Effector memory CD8-positive, alpha-beta T cell (primary cell): ENCODE measurements at regions not wholly inside any gene's neighbourhood (a gene's known extent, or its start where the extent isn't known, plus 50 kb on each side); places are given as distances from the start of the nearest gene placed in this dataset.

Experiments
- ATAC-seq: fragments of 150-1000 bp; cut with Tn5 transposase; replicated peaks from 2 replicates; pipeline ENCODE4 v1.10.0; 2021; ENCODE audit warnings: mild to moderate bottlenecking, moderate library complexity
- DNase-seq, 3 experiments: peaks; one replicate each; pipeline ENCODE4 v3.0.0; 2021
- H3K27ac Mint-ChIP-seq, 2 donors: one replicate each; pipeline ENCODE4 v1.8.0; 2022; ENCODE audit warnings: mild to moderate bottlenecking in 2 of 2, mixed read lengths in 2 of 2, moderate library complexity in 2 of 2
- H3K27me3 Mint-ChIP-seq, 2 donors: one replicate each; pipeline ENCODE4 v1.8.0; 2022; ENCODE audit warnings: mixed read lengths in 2 of 2
- H3K36me3 Mint-ChIP-seq: one replicate; pipeline ENCODE4 v1.8.0; 2022; ENCODE audit warnings: mild to moderate bottlenecking, moderate library complexity, mixed read lengths; ENCODE audit not compliant: insufficient read depth
- H3K4me1 Mint-ChIP-seq, 2 donors: one replicate each; pipeline ENCODE4 v1.8.0; 2022; ENCODE audit warnings: low read depth in 2 of 2, mixed read lengths in 2 of 2
- H3K4me3 Mint-ChIP-seq, 2 donors: one replicate each; pipeline ENCODE4 v1.8.0; 2022; ENCODE audit warnings: mild to moderate bottlenecking in 2 of 2, mixed read lengths in 2 of 2, moderate library complexity in 2 of 2
- H3K9me3 Mint-ChIP-seq, 2 donors: one replicate each; pipeline ENCODE4 v1.8.0; 2022; ENCODE audit warnings: mixed read lengths in 2 of 2

- no peak for ATAC-seq
Observed at GRCh38 chr9:78613006-78613405, 316.1 kb downstream of the PSAT1 start.

GRCh38 chr9:78614892-78615291, 318.0 kb downstream of the PSAT1 start:
- Mint-ChIP-seq H3K36me3 (no peaks in the 10 kb centered on the region), H3K27ac (no peak overlapping the region), H3K9me3 (peaks cover 0 to 3% of the 10 kb centered on the region in 2 donors), H3K27me3 (no peaks in the 10 kb centered on the region), H3K4me3 (no peak overlapping the region), H3K4me1 (no peaks in the 10 kb centered on the region)
- ATAC-seq, result no peak
- no peak for DNase-seq

More at GRCh38 chr9:78613006-78613405, 316.1 kb downstream of the PSAT1 start:
- Mint-ChIP-seq H3K9me3 (peaks cover 0 to 4% of the 10 kb centered on the region in 2 donors), H3K36me3 (no peaks in the 10 kb centered on the region), H3K27me3 (no peaks in the 10 kb centered on the region), H3K4me1 (no peaks in the 10 kb centered on the region), H3K27ac (no peak overlapping the region), H3K4me3 (no peak overlapping the region)
- no peak for DNase-seq

- H3K9me3 Mint-ChIP-seq, result peaks cover 0 to 3% of the 10 kb centered on the region in 2 donors
- no peak overlapping the region for H3K4me3 Mint-ChIP-seq
- ATAC-seq (no peak), DNase-seq (no peak)
- H3K4me1 Mint-ChIP-seq, result no peaks in the 10 kb centered on the region
- H3K36me3 Mint-ChIP-seq, result no peaks in the 10 kb centered on the region
- H3K27ac Mint-ChIP-seq, result no peak overlapping the region
- H3K27me3 Mint-ChIP-seq, result no peaks in the 10 kb centered on the region
Observed at GRCh38 chr9:78615372-78615771, 318.4 kb downstream of the PSAT1 start.

GRCh38 chr9:78618735-78619134, 321.8 kb downstream of the PSAT1 start:
- Mint-ChIP-seq H3K9me3 (peaks cover 0 to 5% of the 10 kb centered on the region in 2 donors), H3K36me3 (no peaks in the 10 kb centered on the region), H3K27me3 (no peaks in the 10 kb centered on the region), H3K27ac (no peak overlapping the region), H3K4me3 (no peak overlapping the region), H3K4me1 (no peaks in the 10 kb centered on the region)
- no peak for ATAC-seq
- DNase-seq, result no peak

- no peaks in the 10 kb centered on the region for H3K4me1 Mint-ChIP-seq
- H3K9me3 Mint-ChIP-seq, result peaks cover 0 to 3% of the 10 kb centered on the region in 2 donors
- ATAC-seq, result no peak
- no peak overlapping the region for H3K4me3 Mint-ChIP-seq
- H3K27me3 Mint-ChIP-seq, result no peaks in the 10 kb centered on the region
- H3K36me3 Mint-ChIP-seq, result no peaks in the 10 kb centered on the region
- no peak overlapping the region for H3K27ac Mint-ChIP-seq
- no peak for DNase-seq
Observed at GRCh38 chr9:78620303-78620702, 323.4 kb downstream of the PSAT1 start.

GRCh38 chr9:78620764-78621163, 323.8 kb downstream of the PSAT1 start:
- ATAC-seq (no peak), DNase-seq (no peak)
- Mint-ChIP-seq H3K27ac (no peak overlapping the region), H3K9me3 (peaks cover 0 to 3% of the 10 kb centered on the region in 2 donors), H3K36me3 (no peaks in the 10 kb centered on the region), H3K27me3 (no peaks in the 10 kb centered on the region), H3K4me3 (no peak overlapping the region), H3K4me1 (no peaks in the 10 kb centered on the region)

- ATAC-seq, result no peak
- H3K36me3 Mint-ChIP-seq, result no peaks in the 10 kb centered on the region
- H3K9me3 Mint-ChIP-seq, result peaks cover 0 to 5% of the 10 kb centered on the region in 2 donors
- no peaks in the 10 kb centered on the region for H3K27me3 Mint-ChIP-seq
- no peak for DNase-seq
- H3K4me1 Mint-ChIP-seq, result no peaks in the 10 kb centered on the region
- H3K27ac Mint-ChIP-seq, result no peak overlapping the region
- no peak overlapping the region for H3K4me3 Mint-ChIP-seq
Observed at GRCh38 chr9:78622126-78622525, 325.2 kb downstream of the PSAT1 start.

- H3K27ac Mint-ChIP-seq, result no peak overlapping the region
- ATAC-seq (no peak), DNase-seq (no peak)
- H3K27me3 Mint-ChIP-seq, result peaks cover 0 to 6% of the 10 kb centered on the region in 2 donors
- no peaks in the 10 kb centered on the region for H3K36me3 Mint-ChIP-seq
- peaks cover 5 to 7% of the 10 kb centered on the region in 2 donors for H3K9me3 Mint-ChIP-seq
- no peak overlapping the region for H3K4me3 Mint-ChIP-seq
- H3K4me1 Mint-ChIP-seq, result no peaks in the 10 kb centered on the region
Observed at GRCh38 chr9:78626971-78627370, 330.0 kb downstream of the PSAT1 start.

GRCh38 chr9:78630966-78631365, 334.0 kb downstream of the PSAT1 start:
- Mint-ChIP-seq H3K27ac (no peak overlapping the region), H3K4me3 (no peak overlapping the region), H3K36me3 (no peaks in the 10 kb centered on the region), H3K27me3 (peaks cover 0 to 9% of the 10 kb centered on the region in 2 donors), H3K4me1 (no peaks in the 10 kb centered on the region), H3K9me3 (peaks cover 4 to 8% of the 10 kb centered on the region in 2 donors)
- no peak for ATAC-seq
- DNase-seq, result no peak

- H3K36me3 Mint-ChIP-seq, result no peaks in the 10 kb centered on the region
- H3K27ac Mint-ChIP-seq, result no peak overlapping the region
- H3K4me1 Mint-ChIP-seq, result no peaks in the 10 kb centered on the region
- peaks cover 8 to 10% of the 10 kb centered on the region in 2 donors for H3K9me3 Mint-ChIP-seq
- H3K4me3 Mint-ChIP-seq, result no peak overlapping the region
- no peak for ATAC-seq
- no peak for DNase-seq
- no peaks in the 10 kb centered on the region for H3K27me3 Mint-ChIP-seq
Observed at GRCh38 chr9:78640728-78641127, 343.8 kb downstream of the PSAT1 start.

- no peaks in the 10 kb centered on the region for H3K27me3 Mint-ChIP-seq
- H3K36me3 Mint-ChIP-seq, result no peaks in the 10 kb centered on the region
- no peaks in the 10 kb centered on the region for H3K4me1 Mint-ChIP-seq
- H3K9me3 Mint-ChIP-seq, result peaks cover 7 to 8% of the 10 kb centered on the region in 2 donors
- ATAC-seq (no peak), DNase-seq (no peak)
- H3K4me3 Mint-ChIP-seq, result no peak overlapping the region
- no peak overlapping the region for H3K27ac Mint-ChIP-seq
Observed at GRCh38 chr9:78644359-78644758, 347.4 kb downstream of the PSAT1 start.

- H3K4me1 Mint-ChIP-seq, result no peaks in the 10 kb centered on the region
- peaks cover 0 to 4% of the 10 kb centered on the region in 2 donors for H3K9me3 Mint-ChIP-seq
- no peaks in the 10 kb centered on the region for H3K27me3 Mint-ChIP-seq
- ATAC-seq (no peak), DNase-seq (no peak)
- H3K4me3 Mint-ChIP-seq, result no peak overlapping the region
- no peaks in the 10 kb centered on the region for H3K36me3 Mint-ChIP-seq
- no peak overlapping the region for H3K27ac Mint-ChIP-seq
Observed at GRCh38 chr9:78654324-78654723, 357.4 kb downstream of the PSAT1 start.

- H3K36me3 Mint-ChIP-seq, result no peaks in the 10 kb centered on the region
- H3K27me3 Mint-ChIP-seq, result peaks cover 0 to 6% of the 10 kb centered on the region in 2 donors
- no peak for ATAC-seq
Observed at GRCh38 chr9:78663369-78663768, 366.4 kb downstream of the PSAT1 start.

GRCh38 chr9:78664370-78664769, 367.4 kb downstream of the PSAT1 start:
- peaks cover 4 to 8% of the 10 kb centered on the region in 2 donors for H3K9me3 Mint-ChIP-seq
- peaks cover 0 to 6% of the 10 kb centered on the region in 2 donors for H3K27me3 Mint-ChIP-seq
- ATAC-seq (no peak), DNase-seq (no peak)
- H3K4me1 Mint-ChIP-seq, result no peaks in the 10 kb centered on the region
- H3K27ac Mint-ChIP-seq, result no peak overlapping the region
- H3K36me3 Mint-ChIP-seq, result no peaks in the 10 kb centered on the region
- H3K4me3 Mint-ChIP-seq, result no peak overlapping the region

More at GRCh38 chr9:78663369-78663768, 366.4 kb downstream of the PSAT1 start:
- peaks cover 2 to 8% of the 10 kb centered on the region in 2 donors for H3K9me3 Mint-ChIP-seq
- no peaks in the 10 kb centered on the region for H3K4me1 Mint-ChIP-seq
- H3K27ac Mint-ChIP-seq, result no peak overlapping the region
- no peak for DNase-seq
- H3K4me3 Mint-ChIP-seq, result no peak overlapping the region
